NCI-H1417 treated with DMSO at 0.1 percent for 48 hours (cell line): ENCODE measurements at regions not wholly inside any gene's neighbourhood (a gene's known extent, or its start where the extent isn't known, plus 50 kb on each side); places are given as distances from the start of the nearest gene placed in this dataset.

Experiments used
- DNase-seq: peaks from one replicate; lab custom pipeline; 2025; lab: John Stamatoyannopoulos, UW

DNA sequence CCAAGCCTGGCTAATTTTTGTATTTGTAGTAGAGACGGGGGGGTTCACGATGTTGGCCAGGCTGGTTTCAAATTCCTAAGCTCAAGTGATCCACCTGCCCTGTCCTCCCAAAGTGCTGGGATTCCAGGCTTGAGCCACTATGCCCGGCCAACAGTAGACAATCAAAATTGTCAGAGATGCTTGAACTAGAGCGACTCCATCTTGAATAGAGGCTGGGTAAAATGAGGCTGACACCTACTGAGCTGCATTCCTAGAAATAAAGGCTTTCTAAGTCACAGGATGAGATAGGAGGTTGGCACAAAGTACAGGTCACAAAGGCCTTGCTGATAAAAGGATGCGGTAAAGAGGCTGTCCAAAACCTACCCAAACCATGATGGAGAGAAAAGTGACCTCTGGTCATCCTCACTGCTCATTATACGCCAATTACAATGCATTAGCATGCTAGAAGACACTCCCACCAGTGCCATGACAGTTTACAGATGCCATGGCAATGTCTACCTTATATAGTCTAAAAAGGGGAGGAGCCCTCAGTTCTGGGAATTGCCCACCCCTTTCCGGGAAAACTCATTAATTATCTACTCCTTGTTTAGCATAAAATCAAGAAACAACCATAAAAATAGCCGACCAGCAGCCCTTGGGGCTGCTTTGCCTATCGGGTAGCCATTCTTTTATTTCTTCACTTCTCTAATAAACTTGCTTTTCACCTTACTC, 134.5 kb downstream of the BAMBI start:
- no peak for DNase-seq

DNA sequence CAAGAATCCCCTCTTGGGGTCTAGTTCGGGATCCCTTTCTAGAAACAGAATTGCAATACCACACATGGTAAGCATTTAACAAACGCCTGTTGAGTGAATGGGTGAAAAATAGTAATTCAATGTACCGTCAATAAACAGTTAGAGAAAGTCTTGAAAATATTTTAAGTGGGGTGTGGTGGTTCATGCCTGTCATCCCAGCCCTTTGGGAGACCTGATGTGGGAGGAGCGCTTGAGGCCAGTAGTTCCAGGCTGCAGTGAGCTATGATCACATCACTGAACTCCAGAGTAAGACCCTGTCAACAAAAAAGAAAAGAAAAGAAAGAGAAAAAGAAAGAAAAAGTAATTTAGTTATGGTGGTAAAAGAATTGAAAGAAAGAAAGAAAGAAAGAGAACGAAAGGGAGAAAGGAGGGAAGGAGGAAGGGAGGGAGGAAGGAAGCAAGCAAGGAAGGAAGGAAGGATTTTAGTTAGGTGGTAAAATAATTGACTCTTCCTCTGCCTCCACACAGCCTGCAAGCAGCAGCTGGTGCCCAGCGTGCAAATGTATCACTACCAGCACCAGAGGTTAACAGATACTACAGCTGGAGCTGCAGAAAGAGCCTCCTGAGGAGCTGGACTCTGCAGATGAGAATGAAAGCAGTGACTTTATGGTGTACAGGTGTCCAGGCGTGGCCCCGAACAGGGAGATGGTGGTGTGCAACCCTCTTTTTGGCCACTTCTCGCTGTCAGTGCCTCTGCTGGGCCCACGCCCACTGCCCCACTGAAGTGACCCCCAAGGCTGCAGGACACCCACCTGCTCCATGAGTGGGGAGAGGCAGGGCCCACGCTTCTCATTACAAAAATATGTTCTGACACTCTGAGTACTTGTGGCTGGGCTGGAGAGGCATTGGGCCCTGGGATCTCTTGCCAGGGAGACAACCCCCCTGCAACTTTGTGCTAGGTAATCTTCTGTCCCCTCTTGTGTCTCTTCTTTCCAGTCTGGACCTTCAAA, 135.4 kb downstream of the BAMBI start:
- no peak for DNase-seq

DNA sequence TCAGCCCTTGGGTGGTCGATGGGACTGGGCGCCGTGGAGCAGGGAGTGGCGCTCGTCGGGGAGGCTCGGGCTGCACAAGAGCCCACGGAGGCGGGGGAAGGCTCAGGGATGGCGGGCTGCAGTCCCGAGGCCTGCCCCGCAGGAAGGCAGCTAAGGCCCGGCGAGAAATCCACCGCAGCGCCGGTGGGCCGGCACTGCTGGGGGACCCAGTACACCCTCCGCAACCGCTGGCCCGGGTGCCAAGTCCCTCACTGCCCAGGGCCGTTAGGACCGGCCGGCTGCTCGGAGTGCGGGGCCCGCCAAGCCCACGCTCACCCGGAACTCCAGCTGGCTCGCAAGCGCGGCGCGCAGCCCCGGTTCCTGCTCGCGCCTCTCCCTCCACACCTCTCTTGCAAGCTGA, 138.4 kb downstream of the BAMBI start:
- DNase-seq = no peak

DNA sequence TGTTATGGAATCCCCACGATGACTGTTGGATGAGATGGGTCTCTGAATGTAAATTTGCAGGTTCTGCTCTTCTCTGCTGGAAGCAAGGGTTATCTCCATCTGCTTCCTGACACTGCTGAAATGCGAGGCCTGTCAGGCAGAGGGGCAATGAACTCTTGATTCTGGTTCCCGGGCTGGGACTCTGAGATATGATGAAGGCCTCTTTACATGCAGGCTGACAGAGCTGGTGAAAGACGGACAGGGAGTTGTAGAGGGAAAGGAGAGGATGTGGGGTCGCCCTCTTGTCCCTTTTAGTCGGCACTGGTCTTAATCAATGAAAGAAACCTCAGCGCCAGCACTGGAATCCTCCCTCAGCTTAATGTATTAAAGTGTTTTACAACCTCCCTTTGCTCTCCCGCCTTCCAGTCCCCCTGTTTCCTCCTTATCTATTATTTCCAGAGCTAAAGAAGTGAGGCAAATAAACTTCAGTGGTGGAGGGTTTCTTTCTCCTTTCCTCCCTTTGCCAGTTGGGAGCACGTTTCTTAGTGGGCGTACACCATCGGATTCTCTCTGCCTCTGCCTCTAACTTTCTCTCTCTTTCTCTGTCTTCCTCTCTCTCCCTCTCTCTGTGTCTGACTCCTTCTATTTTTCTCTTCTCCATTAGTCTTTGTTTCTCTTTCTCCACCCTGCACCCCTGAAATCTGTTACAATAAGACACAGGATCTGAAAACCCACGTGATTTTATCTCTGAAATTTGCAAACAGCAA, 145.6 kb downstream of the BAMBI start:
- DNase-seq = no peak

DNA sequence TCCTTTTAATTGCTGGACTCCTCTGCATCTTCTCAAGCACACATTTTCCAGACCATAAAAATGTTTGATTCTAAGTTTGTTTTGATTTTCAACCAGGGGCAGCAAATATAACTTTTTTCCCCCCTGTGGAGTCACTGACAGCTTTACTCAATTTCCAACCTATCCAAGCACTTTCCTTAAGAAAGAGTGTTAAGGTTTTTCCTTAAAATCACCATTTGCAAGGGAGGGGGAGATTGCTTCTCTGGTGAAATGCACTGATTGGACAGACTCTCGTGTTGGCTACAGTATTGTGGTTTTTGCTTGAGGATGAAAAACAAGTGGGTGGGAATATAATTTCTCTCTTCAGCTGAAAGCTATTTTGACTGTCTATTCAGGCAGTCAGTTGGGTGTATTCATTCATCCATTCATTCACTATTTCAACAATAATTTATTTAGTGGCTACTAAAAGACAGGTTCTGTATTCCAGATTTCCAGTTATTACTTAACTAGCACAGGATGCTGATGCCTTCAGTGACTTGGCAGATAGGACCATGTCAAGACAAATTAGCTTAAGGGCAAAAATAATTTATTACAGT, 146.3 kb downstream of the BAMBI start:
- no peak for DNase-seq

GRCh38 chr10:28833313-28833712, 156.0 kb downstream of the BAMBI start:
- DNase-seq = no peak

DNA sequence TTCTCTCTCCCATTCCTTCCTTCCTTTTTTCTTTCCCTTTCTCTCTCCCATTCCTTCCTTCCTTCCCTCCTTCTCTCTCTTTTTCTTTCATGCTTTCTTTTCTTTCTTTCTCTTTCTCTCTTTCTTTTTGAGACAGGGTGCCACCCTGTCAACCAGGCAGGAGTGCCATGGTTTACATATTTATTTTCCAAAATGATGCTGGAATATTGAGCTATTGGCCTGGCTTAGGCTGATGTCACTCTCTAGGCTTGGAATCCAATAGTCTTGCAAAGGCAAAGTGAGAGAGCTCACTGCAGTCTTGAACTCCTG, 159.1 kb downstream of the BAMBI start:
- DNase-seq = no peak

- no peak for DNase-seq
Observed at GRCh38 chr10:28837613-28838390, 160.5 kb downstream of the BAMBI start.

- DNase-seq = no peak
Observed at GRCh38 chr10:28838908-28839307, 161.6 kb downstream of the BAMBI start.

DNA sequence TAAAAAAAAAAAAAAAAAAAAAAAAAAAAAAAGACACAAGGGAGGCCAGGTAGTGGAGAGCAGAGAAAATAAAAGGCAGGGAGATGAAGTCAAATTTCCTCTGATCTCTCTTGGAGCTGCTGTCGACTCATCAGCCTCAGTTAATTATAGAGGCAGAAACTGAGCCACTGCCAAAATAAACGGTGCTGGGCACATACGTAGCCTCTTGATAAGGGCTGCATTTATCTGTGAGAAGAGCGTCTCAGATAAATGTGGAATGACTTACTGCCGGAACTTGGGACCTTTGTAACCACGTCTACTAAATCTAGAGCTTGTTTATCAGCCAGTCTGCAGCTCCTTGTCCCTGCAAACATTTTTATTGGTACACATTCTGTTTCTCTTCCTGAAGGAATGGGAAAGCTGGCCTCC, 162.3 kb downstream of the BAMBI start:
- no peak for DNase-seq

DNA sequence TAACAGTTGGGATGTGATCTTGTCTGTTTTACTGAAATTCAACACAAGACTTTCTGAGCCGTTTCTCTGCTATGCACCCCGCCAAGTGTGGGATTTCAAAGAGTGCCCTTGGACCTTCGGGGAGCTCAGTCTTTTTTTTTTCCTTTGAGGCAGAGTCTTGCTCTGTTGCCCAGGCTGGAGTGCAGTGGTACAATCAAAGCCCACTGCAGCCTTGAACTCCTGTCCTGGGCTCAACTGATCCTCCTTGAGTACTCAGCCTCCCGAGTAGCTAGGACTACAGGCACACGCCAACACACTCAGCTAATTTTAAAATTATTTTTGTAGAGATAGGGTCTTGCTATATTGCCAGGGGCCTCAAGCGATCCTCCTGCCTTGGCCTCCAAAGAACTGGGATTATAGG, 162.9 kb downstream of the BAMBI start:
- no peak for DNase-seq

GRCh38 chr10:28840971-28841370, 163.7 kb downstream of the BAMBI start:
- no peak for DNase-seq

DNA sequence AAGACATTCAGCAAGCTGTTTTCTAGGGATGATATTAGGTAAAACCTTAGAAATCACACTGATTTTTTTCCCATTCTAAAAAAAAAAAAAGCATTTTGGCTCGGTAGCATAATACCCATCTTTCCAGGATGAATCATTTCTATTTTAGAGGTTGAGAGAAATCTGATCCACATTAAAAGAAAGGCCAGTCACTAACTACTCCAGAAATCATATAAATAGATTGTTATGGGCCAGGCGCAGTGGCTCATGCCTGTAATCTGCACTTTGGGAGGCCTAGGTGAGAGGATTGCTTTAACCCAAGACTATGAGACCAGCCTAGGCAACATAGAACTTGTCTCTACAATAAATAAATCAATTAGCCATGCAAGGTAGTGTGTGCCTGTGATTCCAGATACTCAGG, 164.3 kb downstream of the BAMBI start:
- no peak for DNase-seq

DNA sequence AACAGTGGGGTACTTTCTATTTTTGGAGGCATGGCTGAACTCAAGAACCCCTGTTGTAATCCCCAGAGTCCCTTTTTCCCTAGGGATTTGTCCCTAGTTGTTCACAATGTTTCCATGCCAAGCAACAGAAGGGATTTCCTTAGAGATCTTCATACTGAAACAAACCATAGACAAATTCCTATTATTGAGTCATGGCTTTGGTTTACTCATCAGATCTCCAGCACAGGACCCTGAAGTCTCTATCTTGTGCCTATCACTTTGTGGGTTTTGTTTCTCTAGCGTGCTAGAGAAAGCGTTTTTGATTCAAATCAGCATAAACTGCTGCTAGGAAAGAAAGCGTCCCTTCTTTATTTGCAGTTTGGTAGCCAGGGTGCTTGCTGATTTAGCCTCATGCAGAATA, 165.0 kb downstream of the BAMBI start:
- no peak for DNase-seq

GRCh38 chr10:28845009-28845682, 167.8 kb downstream of the BAMBI start:
- no peak for DNase-seq

- no peak for DNase-seq
Observed at GRCh38 chr10:28849309-28849708, 172.0 kb downstream of the BAMBI start.

- no peak for DNase-seq
Observed at GRCh38 chr10:28849821-28850220, 172.5 kb downstream of the BAMBI start.

GRCh38 chr10:28850784-28851183, 173.5 kb downstream of the BAMBI start:
- DNase-seq = no peak

- no peak for DNase-seq
Observed at GRCh38 chr10:28853195-28853594, 175.9 kb downstream of the BAMBI start.

GRCh38 chr10:28857164-28857563, 179.8 kb downstream of the BAMBI start:
- DNase-seq = no peak

DNA sequence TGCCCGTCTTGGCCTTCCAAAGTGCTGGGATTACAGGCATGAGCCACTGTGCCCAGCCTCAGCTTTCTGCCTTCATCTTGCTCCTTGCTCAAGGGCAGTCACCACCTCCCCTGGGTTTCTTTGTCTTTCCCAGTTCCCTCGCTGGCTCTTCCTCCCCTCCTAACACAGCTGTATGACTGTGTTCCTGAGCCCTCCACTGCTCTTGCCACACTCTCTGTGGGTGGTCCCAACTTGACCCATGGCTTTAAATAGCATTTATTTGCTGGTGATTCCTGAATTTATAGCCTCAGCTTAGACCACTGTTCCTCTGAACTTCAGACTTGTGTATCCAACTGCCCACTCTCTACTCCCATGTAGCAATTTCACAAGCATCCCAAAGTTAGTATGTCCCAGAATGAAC, 181.3 kb downstream of the BAMBI start:
- no peak for DNase-seq
